SIG-M5 treated with dmso at 0.1 percent for 504 hours (cell line): ENCODE measurements at regions not wholly inside any gene's neighbourhood (a gene's known extent, or its start where the extent isn't known, plus 50 kb on each side); places are given as distances from the start of the nearest gene placed in this dataset.

Source experiments
- DNase-seq: peaks from one replicate; lab custom pipeline; 2025; ENCODE audit not compliant: unreplicated experiment; lab: John Stamatoyannopoulos, UW

DNA sequence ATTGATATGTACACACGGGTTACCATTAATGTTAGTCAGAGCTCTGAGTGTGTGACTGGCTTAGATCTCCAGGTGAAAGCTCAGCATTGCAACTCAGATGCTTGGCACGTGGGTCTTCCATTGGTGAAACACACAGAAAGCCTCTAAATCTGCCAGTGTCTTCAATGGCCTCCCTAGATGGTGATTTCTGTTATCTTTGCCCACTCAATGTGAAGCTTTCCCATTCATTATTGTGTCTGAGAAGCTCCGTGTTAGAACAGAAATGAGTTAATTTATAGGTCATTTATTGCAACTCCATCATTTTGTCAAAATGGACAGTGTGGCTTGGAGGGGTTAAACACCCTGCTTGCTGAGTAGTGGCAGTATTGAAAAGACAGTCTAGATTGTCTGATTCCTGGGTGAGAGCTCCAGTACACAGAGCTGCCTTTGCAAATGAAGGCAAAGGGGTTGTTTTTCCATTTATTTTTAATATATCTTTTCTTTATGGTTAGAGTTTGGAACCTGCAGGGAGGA is 64.7 kb upstream of the GCFC2 start:
- DNase-seq = no peak

DNA sequence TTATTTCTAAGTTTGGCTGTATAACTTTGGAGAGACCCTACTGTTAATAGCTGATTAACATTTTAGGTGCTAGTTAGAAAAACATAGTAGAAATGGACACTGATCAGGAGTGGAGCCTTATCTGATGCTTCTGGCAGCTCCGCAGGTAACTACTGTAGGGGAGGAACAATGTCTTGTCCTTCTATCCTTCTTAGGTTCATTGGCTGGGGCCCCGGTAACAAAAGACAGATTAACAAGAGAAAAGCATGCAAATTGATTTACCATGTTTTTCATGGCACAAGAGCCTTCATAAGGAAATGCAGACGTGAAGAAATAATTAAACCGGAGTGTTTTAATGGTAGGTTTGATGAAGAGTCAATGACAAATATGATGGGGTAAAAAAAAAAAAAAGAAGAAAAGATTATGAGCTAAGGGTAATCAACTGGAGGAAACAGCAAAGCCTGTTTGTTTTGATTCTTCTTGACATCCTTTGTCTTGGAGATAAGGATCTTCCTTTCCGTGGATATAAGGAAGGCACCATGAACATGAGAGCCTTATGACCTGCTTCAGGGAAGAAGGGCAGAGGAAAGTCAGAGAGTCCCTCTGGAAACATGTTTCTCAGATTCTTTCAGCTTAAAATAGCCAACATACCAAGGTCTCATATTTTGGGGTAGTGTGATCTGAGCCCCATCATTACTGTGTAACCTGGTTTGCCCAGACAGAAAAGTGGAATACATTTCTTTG is 62.4 kb upstream of the GCFC2 start:
- DNase-seq = no peak

GRCh38 chr2:75765798-75766197 is 55.1 kb upstream of the GCFC2 start:
- no peak for DNase-seq

DNA sequence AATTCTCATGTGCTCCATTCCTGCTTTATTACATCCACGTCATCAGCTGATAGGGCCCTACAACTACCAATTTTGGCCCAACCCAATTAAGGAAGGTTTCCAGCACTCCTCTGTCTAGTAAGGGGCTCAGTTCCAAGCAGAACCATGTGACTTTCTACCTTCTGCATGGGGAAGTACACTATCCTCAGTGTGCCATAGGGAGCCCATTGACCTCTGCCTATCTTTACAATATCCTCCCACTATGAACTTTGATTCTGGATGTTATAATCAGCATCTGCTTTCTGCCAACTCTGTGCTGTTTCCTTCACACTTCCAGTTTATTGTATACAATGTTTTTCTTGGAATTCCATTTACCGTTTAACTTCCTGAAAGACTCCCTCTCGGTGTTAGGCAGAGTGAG is 53.9 kb upstream of the GCFC2 start:
- DNase-seq = no peak
